Type B pancreatic cell (in vitro differentiated cells): ENCODE measurements at regions not wholly inside any gene's neighbourhood (a gene's known extent, or its start where the extent isn't known, plus 50 kb on each side); places are given as distances from the start of the nearest gene placed in this dataset.

Experiments
- DNase-seq: peaks from one replicate; pipeline ENCODE4 v3.0.0; 2021; ENCODE audit warnings: mixed read lengths; ENCODE audit not compliant: unreplicated experiment; ENCODE audit errors: extremely low spot score
- H3K27ac Mint-ChIP-seq: 2 replicates; pipeline ENCODE4 v1.8.0; 2021; ENCODE audit warnings: mild to moderate bottlenecking, mixed read lengths
- H3K27me3 Mint-ChIP-seq: 2 replicates; pipeline ENCODE4 v1.8.0; 2021; ENCODE audit warnings: mixed read lengths
- H3K36me3 Mint-ChIP-seq: 2 replicates; pipeline ENCODE4 v1.8.0; 2021; ENCODE audit warnings: mixed read lengths
- H3K4me1 Mint-ChIP-seq: one replicate; pipeline ENCODE4 v1.8.0; 2021; ENCODE audit warnings: mixed read lengths; ENCODE audit not compliant: unreplicated experiment
- H3K4me3 Mint-ChIP-seq: 2 replicates; pipeline ENCODE4 v1.8.0; 2021; ENCODE audit warnings: mild to moderate bottlenecking, mixed read lengths
- H3K9me3 Mint-ChIP-seq: 2 replicates; pipeline ENCODE4 v1.8.0; 2021; ENCODE audit warnings: mixed read lengths
- CTCF ChIP-seq: fragments of 200-600 bp; sonication (generic); conservative IDR thresholded peaks from 2 replicates; pipeline ENCODE4 v1.5.0; 2021; ENCODE audit warnings: antibody characterized with exemption, mild to moderate bottlenecking

GRCh38 chr11:95450547-95451123, 219.6 kb upstream of the SESN3 start:
- Mint-ChIP-seq H3K9me3 (no peaks in the 10 kb centered on the region), H3K27ac (no peak overlapping the region), H3K36me3 (no peaks in the 10 kb centered on the region), H3K27me3 (no peaks in the 10 kb centered on the region), H3K4me3 (no peak overlapping the region), H3K4me1 (peaks cover 18% of the 10 kb centered on the region)
- no peak for DNase-seq
- TF ChIP-seq CTCF, result no peak

- no peaks in the 10 kb centered on the region for H3K9me3 Mint-ChIP-seq
- DNase-seq, result no peak
These were observed 214.8 kb upstream of the SESN3 start for GRCh38 chr11:95445746-95446333.

GRCh38 chr11:95444309-95445241, 213.6 kb upstream of the SESN3 start:
- Mint-ChIP-seq H3K9me3 (no peaks in the 10 kb centered on the region), H3K27ac (no peak overlapping the region), H3K4me3 (no peak overlapping the region), H3K27me3 (no peaks in the 10 kb centered on the region), H3K4me1 (no peaks in the 10 kb centered on the region), H3K36me3 (no peaks in the 10 kb centered on the region)
- DNase-seq, result no peak
- TF ChIP-seq CTCF, result no peak

More at GRCh38 chr11:95445746-95446333, 214.8 kb upstream of the SESN3 start:
- TF ChIP-seq CTCF, result no peak
- Mint-ChIP-seq H3K27ac (no peak overlapping the region), H3K4me3 (no peak overlapping the region), H3K4me1 (no peaks in the 10 kb centered on the region), H3K36me3 (no peaks in the 10 kb centered on the region), H3K27me3 (no peaks in the 10 kb centered on the region)

- no peaks in the 10 kb centered on the region for H3K9me3 Mint-ChIP-seq
- H3K27ac Mint-ChIP-seq, result no peak overlapping the region
- H3K36me3 Mint-ChIP-seq, result no peaks in the 10 kb centered on the region
- H3K4me1 Mint-ChIP-seq, result no peaks in the 10 kb centered on the region
- no peak for TF ChIP-seq CTCF
- H3K4me3 Mint-ChIP-seq, result no peak overlapping the region
- DNase-seq, result no peak
- H3K27me3 Mint-ChIP-seq, result no peaks in the 10 kb centered on the region
These were observed 212.4 kb upstream of the SESN3 start for GRCh38 chr11:95443386-95443785.

GRCh38 chr11:95442531-95443050, 211.6 kb upstream of the SESN3 start:
- Mint-ChIP-seq H3K4me3 (no peak overlapping the region), H3K9me3 (no peaks in the 10 kb centered on the region), H3K4me1 (no peaks in the 10 kb centered on the region), H3K36me3 (no peaks in the 10 kb centered on the region), H3K27ac (no peak overlapping the region), H3K27me3 (no peaks in the 10 kb centered on the region)
- TF ChIP-seq CTCF, result no peak
- no peak for DNase-seq
